ES-I3 (cell line): ENCODE measurements at regions not wholly inside any gene's neighbourhood (a gene's known extent, or its start where the extent isn't known, plus 50 kb on each side); places are given as distances from the start of the nearest gene placed in this dataset.

Experiments
- H3K36me3 ChIP-seq: 2 replicates; pipeline ENCODE4 v1.6.1; 2013; ENCODE audit warnings: mild to moderate bottlenecking, low read length, control low read depth, moderate library complexity; ENCODE audit not compliant: insufficient read depth
- H3K4me1 ChIP-seq: 2 replicates; pipeline ENCODE4 v1.6.1; 2013; ENCODE audit warnings: mild to moderate bottlenecking, control low read depth, low read length; ENCODE audit not compliant: insufficient read depth
- H3K9ac ChIP-seq: 2 replicates; pipeline ENCODE4 v1.6.1; 2013; ENCODE audit warnings: low read depth, mild to moderate bottlenecking, low read length, moderate library complexity
- H3K9me3 ChIP-seq: 2 replicates; pipeline ENCODE4 v1.6.1; 2013; ENCODE audit warnings: mild to moderate bottlenecking, low read length, moderate library complexity; ENCODE audit not compliant: control insufficient read depth, insufficient read depth

GRCh38 chr5:68372161-68372560, 156.6 kb downstream of the PIK3R1 start:
- H3K4me1 ChIP-seq: no peaks in the 10 kb centered on the region
- no peaks in the 10 kb centered on the region for H3K36me3 ChIP-seq
- no peak overlapping the region for H3K9ac ChIP-seq
- H3K9me3 ChIP-seq: no peaks in the 10 kb centered on the region

- Histone ChIP-seq H3K9ac (no peak overlapping the region), H3K36me3 (no peaks in the 10 kb centered on the region), H3K9me3 (no peaks in the 10 kb centered on the region), H3K4me1 (peaks cover under 1% of the 10 kb centered on the region)
These were observed 157.5 kb downstream of the PIK3R1 start for GRCh38 chr5:68373050-68373449.

GRCh38 chr5:68374796-68375518, 159.4 kb downstream of the PIK3R1 start:
- Histone ChIP-seq H3K4me1 (peaks cover 9% of the 10 kb centered on the region), H3K36me3 (no peaks in the 10 kb centered on the region), H3K9ac (no peak overlapping the region), H3K9me3 (no peaks in the 10 kb centered on the region)

GRCh38 chr5:68375540-68375939, 160.0 kb downstream of the PIK3R1 start:
- Histone ChIP-seq H3K9ac (no peak overlapping the region), H3K9me3 (no peaks in the 10 kb centered on the region)

GRCh38 chr5:68376935-68377334, 161.4 kb downstream of the PIK3R1 start:
- H3K4me1 ChIP-seq: peaks cover 9% of the 10 kb centered on the region
- no peaks in the 10 kb centered on the region for H3K36me3 ChIP-seq

More at GRCh38 chr5:68375540-68375939, 160.0 kb downstream of the PIK3R1 start:
- no peaks in the 10 kb centered on the region for H3K36me3 ChIP-seq
- peaks cover 9% of the 10 kb centered on the region for H3K4me1 ChIP-seq

GRCh38 chr5:68377733-68378132, 162.2 kb downstream of the PIK3R1 start:
- Histone ChIP-seq H3K9me3 (no peaks in the 10 kb centered on the region), H3K4me1 (peaks cover 9% of the 10 kb centered on the region), H3K36me3 (no peaks in the 10 kb centered on the region), H3K9ac (no peak overlapping the region)

More at GRCh38 chr5:68376935-68377334, 161.4 kb downstream of the PIK3R1 start:
- Histone ChIP-seq H3K9ac (no peak overlapping the region), H3K9me3 (no peaks in the 10 kb centered on the region)

GRCh38 chr5:68378204-68378820, 162.8 kb downstream of the PIK3R1 start:
- no peaks in the 10 kb centered on the region for H3K36me3 ChIP-seq
- H3K9ac ChIP-seq: no peak overlapping the region
- H3K9me3 ChIP-seq: no peaks in the 10 kb centered on the region
- H3K4me1 ChIP-seq: peaks cover 9% of the 10 kb centered on the region

GRCh38 chr5:68379275-68380036, 163.9 kb downstream of the PIK3R1 start:
- no peaks in the 10 kb centered on the region for H3K36me3 ChIP-seq
- H3K9ac ChIP-seq: no peak overlapping the region
- H3K4me1 ChIP-seq: peaks cover 9% of the 10 kb centered on the region
- no peaks in the 10 kb centered on the region for H3K9me3 ChIP-seq

GRCh38 chr5:68380078-68380477, 164.5 kb downstream of the PIK3R1 start:
- Histone ChIP-seq H3K4me1 (peaks cover 9% of the 10 kb centered on the region), H3K36me3 (no peaks in the 10 kb centered on the region), H3K9me3 (no peaks in the 10 kb centered on the region)

GRCh38 chr5:68381060-68381459, 165.5 kb downstream of the PIK3R1 start:
- H3K9me3 ChIP-seq: no peaks in the 10 kb centered on the region
- no peaks in the 10 kb centered on the region for H3K36me3 ChIP-seq
- H3K9ac ChIP-seq: no peak overlapping the region
- H3K4me1 ChIP-seq: peaks cover 9% of the 10 kb centered on the region

More at GRCh38 chr5:68380078-68380477, 164.5 kb downstream of the PIK3R1 start:
- no peak overlapping the region for H3K9ac ChIP-seq

GRCh38 chr5:68381909-68382308, 166.4 kb downstream of the PIK3R1 start:
- H3K9ac ChIP-seq: no peak overlapping the region
- no peaks in the 10 kb centered on the region for H3K9me3 ChIP-seq
- peaks cover 9% of the 10 kb centered on the region for H3K4me1 ChIP-seq
- H3K36me3 ChIP-seq: no peaks in the 10 kb centered on the region

- Histone ChIP-seq H3K9me3 (no peaks in the 10 kb centered on the region), H3K4me1 (peaks cover 9% of the 10 kb centered on the region), H3K36me3 (no peaks in the 10 kb centered on the region), H3K9ac (no peak overlapping the region)
These were observed 167.1 kb downstream of the PIK3R1 start for GRCh38 chr5:68382640-68383039.

GRCh38 chr5:68383888-68384310, 168.3 kb downstream of the PIK3R1 start:
- Histone ChIP-seq H3K36me3 (no peaks in the 10 kb centered on the region), H3K4me1 (no peaks in the 10 kb centered on the region), H3K9me3 (no peaks in the 10 kb centered on the region), H3K9ac (no peak overlapping the region)

GRCh38 chr5:68384936-68385594, 169.5 kb downstream of the PIK3R1 start:
- Histone ChIP-seq H3K9ac (no peak overlapping the region), H3K4me1 (no peaks in the 10 kb centered on the region), H3K9me3 (no peaks in the 10 kb centered on the region), H3K36me3 (no peaks in the 10 kb centered on the region)
